ENCODE measurements at regions not wholly inside any gene's neighbourhood (a gene's known extent, or its start where the extent isn't known, plus 50 kb on each side); places are given as distances from the start of the nearest gene placed in this dataset.

DNA sequence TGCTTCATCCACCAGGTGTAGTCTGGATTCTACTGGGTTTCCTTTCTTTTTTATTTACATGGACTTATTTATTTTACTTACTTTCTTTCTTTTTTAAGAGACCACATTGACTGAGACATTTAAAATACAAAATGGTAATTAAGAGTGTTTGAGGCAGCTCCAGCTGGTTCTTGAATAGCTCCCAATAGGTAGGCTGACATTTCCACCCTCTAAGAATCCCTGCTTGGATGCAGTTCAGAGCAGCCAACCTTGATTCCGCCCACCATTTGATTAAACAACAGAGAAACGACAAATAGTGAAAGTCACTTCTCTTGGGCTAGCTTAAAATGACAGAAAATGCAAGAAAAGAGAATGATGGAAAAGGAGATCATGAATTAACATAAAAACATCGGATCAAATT, 270.5 kb downstream of the TUSC7 start:
- TF ChIP-seq, protein P1, sequence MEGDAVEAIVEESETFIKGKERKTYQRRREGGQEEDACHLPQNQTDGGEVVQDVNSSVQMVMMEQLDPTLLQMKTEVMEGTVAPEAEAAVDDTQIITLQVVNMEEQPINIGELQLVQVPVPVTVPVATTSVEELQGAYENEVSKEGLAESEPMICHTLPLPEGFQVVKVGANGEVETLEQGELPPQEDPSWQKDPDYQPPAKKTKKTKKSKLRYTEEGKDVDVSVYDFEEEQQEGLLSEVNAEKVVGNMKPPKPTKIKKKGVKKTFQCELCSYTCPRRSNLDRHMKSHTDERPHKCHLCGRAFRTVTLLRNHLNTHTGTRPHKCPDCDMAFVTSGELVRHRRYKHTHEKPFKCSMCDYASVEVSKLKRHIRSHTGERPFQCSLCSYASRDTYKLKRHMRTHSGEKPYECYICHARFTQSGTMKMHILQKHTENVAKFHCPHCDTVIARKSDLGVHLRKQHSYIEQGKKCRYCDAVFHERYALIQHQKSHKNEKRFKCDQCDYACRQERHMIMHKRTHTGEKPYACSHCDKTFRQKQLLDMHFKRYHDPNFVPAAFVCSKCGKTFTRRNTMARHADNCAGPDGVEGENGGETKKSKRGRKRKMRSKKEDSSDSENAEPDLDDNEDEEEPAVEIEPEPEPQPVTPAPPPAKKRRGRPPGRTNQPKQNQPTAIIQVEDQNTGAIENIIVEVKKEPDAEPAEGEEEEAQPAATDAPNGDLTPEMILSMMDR (IDR thresholded peaks at IDR 0.05; ENCODE audit: unreplicated experiment): no peak
- H3K4me3 Mint-ChIP-seq (ENCODE audit: low read depth, unreplicated experiment): no peak overlapping the region
- H3K27me3 Mint-ChIP-seq (ENCODE audit: unreplicated experiment): no peaks in the 10 kb centered on the region
- H3K36me3 Mint-ChIP-seq (ENCODE audit: insufficient read depth, unreplicated experiment): no peaks in the 10 kb centered on the region
- DNase-seq: no peak
- CTCF ChIA-PET: no interaction called here
- intact Hi-C loops (cut with micrococcal nuclease; ENCODE audit: unreplicated experiment): no loop called here
- no peak overlapping the region for H3K27ac Mint-ChIP-seq (ENCODE audit: unreplicated experiment)
- H3K4me1 Mint-ChIP-seq (ENCODE audit: low read depth, unreplicated experiment): peaks cover 6% of the 10 kb centered on the region
- BruUV-seq (replicated peaks): no TSS peak
- H3K9me3 Mint-ChIP-seq (ENCODE audit: low read depth, unreplicated experiment): no peaks in the 10 kb centered on the region

DNA sequence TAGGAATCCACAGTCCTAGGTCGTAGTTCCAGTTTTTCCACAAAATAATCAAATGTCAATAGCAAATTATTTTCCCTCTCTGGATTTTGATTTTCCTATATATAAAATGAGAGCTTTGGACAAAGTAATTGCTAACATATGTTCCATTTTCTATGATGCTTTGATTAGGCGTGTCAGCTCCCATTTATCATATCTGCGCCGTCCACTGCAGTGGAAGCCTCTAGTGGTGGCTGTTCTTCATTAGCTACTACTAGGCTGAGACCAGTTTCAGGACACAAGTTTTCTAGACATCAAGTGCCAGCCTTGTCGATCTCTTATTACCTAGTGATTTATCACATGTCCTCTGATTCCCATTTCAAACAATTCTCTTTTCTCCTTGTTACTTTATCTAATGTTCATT, 271.5 kb downstream of the TUSC7 start:
- Mint-ChIP-seq H3K9me3 (ENCODE audit: low read depth, unreplicated experiment) (no peaks in the 10 kb centered on the region), H3K4me3 (ENCODE audit: low read depth, unreplicated experiment) (no peak overlapping the region), H3K4me1 (ENCODE audit: low read depth, unreplicated experiment) (peaks cover 6% of the 10 kb centered on the region), H3K36me3 (ENCODE audit: insufficient read depth, unreplicated experiment) (no peaks in the 10 kb centered on the region), H3K27me3 (ENCODE audit: unreplicated experiment) (no peaks in the 10 kb centered on the region), H3K27ac (ENCODE audit: unreplicated experiment) (no peak overlapping the region)
- DNase-seq: no peak
- BruUV-seq (replicated peaks): no TSS peak
- TF ChIP-seq, protein P1 (IDR thresholded peaks at IDR 0.05; ENCODE audit: unreplicated experiment): no peak
- CTCF ChIA-PET: interaction anchor here (0.7 kb wide), 1 partner anchor 599 kb away, joined by 3 read pairs; no protein-coding TSS in a partner anchor
- intact Hi-C loops (cut with micrococcal nuclease; ENCODE audit: unreplicated experiment): no loop called here

DNA sequence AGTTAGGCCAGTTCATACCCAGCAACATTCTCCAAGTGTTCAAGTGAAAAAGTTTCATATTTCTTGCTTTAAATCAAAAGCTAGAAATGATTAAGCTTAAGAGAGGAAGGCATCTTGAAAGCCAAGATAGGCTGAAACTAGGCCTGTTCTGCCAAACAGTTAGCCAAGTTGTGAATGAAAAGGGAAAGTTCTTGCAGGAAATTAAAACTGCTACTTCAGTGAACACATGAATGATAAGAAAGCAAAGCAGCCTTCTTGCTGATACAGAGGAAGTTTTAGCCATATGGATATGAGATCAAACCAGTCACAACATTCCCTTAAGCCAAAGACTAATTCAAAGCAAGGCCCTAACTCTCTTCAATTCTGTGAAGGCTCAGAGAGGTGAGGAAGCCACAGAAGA, 274.7 kb downstream of the TUSC7 start:
- CTCF ChIA-PET: interaction anchor here (0.6 kb wide), 1 partner anchor 8 kb away, joined by 3 read pairs; no protein-coding TSS in a partner anchor

DNA sequence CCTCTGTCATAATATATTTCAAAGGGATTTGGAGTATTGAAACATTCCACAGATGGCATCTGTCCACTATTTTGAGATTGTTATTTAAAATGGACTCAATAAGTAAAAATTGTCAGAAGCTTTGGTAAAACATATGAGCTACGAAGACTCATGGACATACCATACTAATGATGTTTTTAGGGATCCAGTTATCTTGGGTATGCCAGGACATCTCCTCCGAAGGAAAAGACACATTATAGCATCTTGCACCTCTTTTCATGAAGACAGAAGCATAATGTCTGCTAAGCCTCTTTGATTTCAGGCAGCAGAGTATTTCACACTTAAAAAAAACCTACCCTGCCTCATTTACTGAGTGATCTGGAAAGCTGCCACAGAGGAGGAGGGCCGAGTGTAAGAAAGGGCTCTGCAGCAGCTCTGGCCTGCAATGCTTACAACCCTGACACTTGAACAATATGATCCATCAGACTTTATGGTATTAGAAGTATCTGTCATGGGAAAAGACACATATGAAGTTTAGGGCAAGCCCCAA, 284.8 kb downstream of the TUSC7 start:
- TF ChIP-seq, protein P1 (IDR thresholded peaks at IDR 0.05; ENCODE audit: unreplicated experiment): no peak
- no peaks in the 10 kb centered on the region for H3K27me3 Mint-ChIP-seq (ENCODE audit: unreplicated experiment)
- H3K27ac Mint-ChIP-seq (ENCODE audit: unreplicated experiment): no peak overlapping the region
- no TSS peak for BruUV-seq (replicated peaks)
- no peak overlapping the region for H3K4me3 Mint-ChIP-seq (ENCODE audit: low read depth, unreplicated experiment)
- no peaks in the 10 kb centered on the region for H3K36me3 Mint-ChIP-seq (ENCODE audit: insufficient read depth, unreplicated experiment)
- CTCF ChIA-PET: no interaction called here
- intact Hi-C loops (cut with micrococcal nuclease; ENCODE audit: unreplicated experiment): no loop called here
- H3K4me1 Mint-ChIP-seq (ENCODE audit: low read depth, unreplicated experiment): no peaks in the 10 kb centered on the region
- DNase-seq: no peak
- no peaks in the 10 kb centered on the region for H3K9me3 Mint-ChIP-seq (ENCODE audit: low read depth, unreplicated experiment)

More for the DNA sequence above, 274.7 kb downstream of the TUSC7 start:
- H3K27ac Mint-ChIP-seq (ENCODE audit: unreplicated experiment): no peak overlapping the region
- BruUV-seq (replicated peaks): no TSS peak
- H3K4me1 Mint-ChIP-seq (ENCODE audit: low read depth, unreplicated experiment): peaks cover 6% of the 10 kb centered on the region
- TF ChIP-seq, protein P1 (IDR thresholded peaks at IDR 0.05; ENCODE audit: unreplicated experiment): no peak
- no peak for DNase-seq
- no peak overlapping the region for H3K4me3 Mint-ChIP-seq (ENCODE audit: low read depth, unreplicated experiment)
- H3K27me3 Mint-ChIP-seq (ENCODE audit: unreplicated experiment): no peaks in the 10 kb centered on the region
- intact Hi-C loops (cut with micrococcal nuclease; ENCODE audit: unreplicated experiment): no loop called here
- H3K36me3 Mint-ChIP-seq (ENCODE audit: insufficient read depth, unreplicated experiment): no peaks in the 10 kb centered on the region
- no peaks in the 10 kb centered on the region for H3K9me3 Mint-ChIP-seq (ENCODE audit: low read depth, unreplicated experiment)
